LNCAP (cell line): ENCODE measurements at regions not wholly inside any gene's neighbourhood (a gene's known extent, or its start where the extent isn't known, plus 50 kb on each side); places are given as distances from the start of the nearest gene placed in this dataset.

ENCODE experiments used
- CTCF ChIP-seq: fragments of 450-650 bp; IDR thresholded peaks from 2 replicates; pipeline ENCODE4 v1.5.1; 2017; ENCODE audit warnings: mild to moderate bottlenecking

- TF ChIP-seq CTCF, result no peak
Measured at GRCh38 chr5:117118499-117118898, 543.9 kb upstream of the SEMA6A start.

GRCh38 chr5:117110548-117110947, 535.9 kb upstream of the SEMA6A start:
- TF ChIP-seq CTCF, result no peak

- no peak for TF ChIP-seq CTCF
Measured at GRCh38 chr5:117107859-117108258, 533.2 kb upstream of the SEMA6A start.

GRCh38 chr5:117103703-117104102, 529.1 kb upstream of the SEMA6A start:
- TF ChIP-seq CTCF, result no peak

GRCh38 chr5:117102591-117102990, 528.0 kb upstream of the SEMA6A start:
- TF ChIP-seq CTCF, result no peak

GRCh38 chr5:117100176-117100575, 525.6 kb upstream of the SEMA6A start:
- TF ChIP-seq CTCF, result no peak

- no peak for TF ChIP-seq CTCF
Measured at GRCh38 chr5:117098094-117098493, 523.5 kb upstream of the SEMA6A start.
